Cardiac muscle cell (in vitro differentiated cells and primary cell): ENCODE measurements at regions not wholly inside any gene's neighbourhood (a gene's known extent, or its start where the extent isn't known, plus 50 kb on each side); places are given as distances from the start of the nearest gene placed in this dataset.

Experiments
- DNase-seq, 2 donors: peaks; one replicate each; pipeline versions ENCODE4 v3.0.0 to v3.0.0-alpha.2; 2010 to 2017; ENCODE audit warnings: low read depth in 1 of 2, low spot score in 1 of 2
- H3K27ac ChIP-seq: fragments of 200-600 bp; sonication (generic); 2 replicates; pipeline ENCODE4 v1.5.1; 2016
- H3K27me3 ChIP-seq: fragments of 200-600 bp; sonication (generic); 2 replicates; pipeline ENCODE4 v1.6.0; 2016; ENCODE audit warnings: control low read depth
- H3K36me3 ChIP-seq: fragments of 200-600 bp; sonication (generic); 2 replicates; pipeline ENCODE4 v1.5.1; 2016; ENCODE audit warnings: control low read depth
- H3K4me1 ChIP-seq: fragments of 200-600 bp; sonication (generic); 2 replicates; pipeline ENCODE4 v1.8.1; 2017; ENCODE audit warnings: low read depth, mild to moderate bottlenecking, mixed run types
- H3K4me3 ChIP-seq: fragments of 200-600 bp; sonication (generic); 2 replicates; pipeline ENCODE4 v1.5.1; 2016; ENCODE audit warnings: mild to moderate bottlenecking
- H3K9me3 ChIP-seq: fragments of 200-600 bp; sonication (generic); 2 replicates; pipeline ENCODE4 v1.5.1; 2017; ENCODE audit warnings: low read depth, mild to moderate bottlenecking, control low read depth
- CTCF ChIP-seq: IDR thresholded peaks from 2 replicates; pipeline ENCODE4 v1.5.1; 2012; ENCODE audit warnings: low read depth, mild to moderate bottlenecking, low read length

- no peak overlapping the region for H3K27ac ChIP-seq
- no peaks in the 10 kb centered on the region for H3K4me1 ChIP-seq
- DNase-seq, result no peak
- H3K27me3 ChIP-seq, result no peaks in the 10 kb centered on the region
- H3K36me3 ChIP-seq, result no peaks in the 10 kb centered on the region
- H3K9me3 ChIP-seq, result no peaks in the 10 kb centered on the region
- TF ChIP-seq CTCF, result no peak
- H3K4me3 ChIP-seq, result no peak overlapping the region
These were observed 180.4 kb downstream of the URI1 start for GRCh38 chr19:30122431-30122830.

DNA sequence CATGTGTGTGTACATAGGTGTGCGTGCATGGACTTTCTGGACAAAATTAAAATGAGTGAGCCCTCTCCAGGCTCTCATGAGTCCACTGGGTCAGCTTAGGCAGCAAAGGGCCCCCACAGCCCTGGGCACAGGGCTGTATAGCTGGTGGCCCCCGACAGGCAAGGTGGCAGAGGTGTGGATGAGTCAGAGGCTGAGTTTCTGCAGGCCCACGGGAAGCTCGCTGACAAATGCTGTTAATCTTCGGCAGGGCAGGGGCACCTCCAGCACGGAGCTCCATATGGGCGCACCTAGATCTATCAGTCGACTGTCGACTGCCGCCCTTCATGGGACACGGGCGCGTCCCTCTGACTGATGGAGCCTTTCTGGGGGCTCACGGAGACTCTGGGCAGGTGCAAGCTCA lies 181.1 kb downstream of the URI1 start:
- no peak for DNase-seq
- Histone ChIP-seq H3K4me1 (no peaks in the 10 kb centered on the region), H3K9me3 (no peaks in the 10 kb centered on the region), H3K27ac (no peak overlapping the region), H3K36me3 (no peaks in the 10 kb centered on the region), H3K27me3 (no peaks in the 10 kb centered on the region), H3K4me3 (no peak overlapping the region)
- TF ChIP-seq CTCF, result no peak

- Histone ChIP-seq H3K27me3 (no peaks in the 10 kb centered on the region), H3K27ac (no peak overlapping the region), H3K4me1 (no peaks in the 10 kb centered on the region), H3K9me3 (no peaks in the 10 kb centered on the region), H3K36me3 (no peaks in the 10 kb centered on the region), H3K4me3 (no peak overlapping the region)
- TF ChIP-seq CTCF, result no peak
- no peak for DNase-seq
These were observed 181.6 kb downstream of the URI1 start for GRCh38 chr19:30123611-30124010.

DNA sequence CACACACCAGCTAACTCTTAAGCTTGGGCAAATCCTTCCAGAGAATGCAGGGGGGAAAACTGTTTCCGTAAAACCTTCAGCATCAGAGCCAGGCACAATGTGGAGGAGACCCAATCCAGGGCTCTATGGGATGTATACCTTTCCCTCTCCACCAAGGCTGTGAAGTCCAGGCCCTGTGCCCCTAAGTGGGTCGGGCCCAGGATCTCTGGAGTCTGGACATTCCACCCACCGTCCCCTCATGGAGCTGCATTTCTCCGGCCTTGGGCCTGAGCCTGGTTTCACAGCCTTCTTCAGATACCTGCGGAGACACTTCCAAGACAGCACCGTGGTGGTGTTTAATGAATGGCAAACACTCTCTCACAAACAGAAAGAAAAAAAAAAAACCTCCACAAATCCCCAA lies 186.2 kb downstream of the URI1 start:
- Histone ChIP-seq H3K4me3 (no peak overlapping the region), H3K4me1 (no peaks in the 10 kb centered on the region), H3K27ac (no peak overlapping the region), H3K36me3 (no peaks in the 10 kb centered on the region), H3K27me3 (no peaks in the 10 kb centered on the region), H3K9me3 (no peaks in the 10 kb centered on the region)
- TF ChIP-seq CTCF, result no peak
- no peak for DNase-seq

DNA sequence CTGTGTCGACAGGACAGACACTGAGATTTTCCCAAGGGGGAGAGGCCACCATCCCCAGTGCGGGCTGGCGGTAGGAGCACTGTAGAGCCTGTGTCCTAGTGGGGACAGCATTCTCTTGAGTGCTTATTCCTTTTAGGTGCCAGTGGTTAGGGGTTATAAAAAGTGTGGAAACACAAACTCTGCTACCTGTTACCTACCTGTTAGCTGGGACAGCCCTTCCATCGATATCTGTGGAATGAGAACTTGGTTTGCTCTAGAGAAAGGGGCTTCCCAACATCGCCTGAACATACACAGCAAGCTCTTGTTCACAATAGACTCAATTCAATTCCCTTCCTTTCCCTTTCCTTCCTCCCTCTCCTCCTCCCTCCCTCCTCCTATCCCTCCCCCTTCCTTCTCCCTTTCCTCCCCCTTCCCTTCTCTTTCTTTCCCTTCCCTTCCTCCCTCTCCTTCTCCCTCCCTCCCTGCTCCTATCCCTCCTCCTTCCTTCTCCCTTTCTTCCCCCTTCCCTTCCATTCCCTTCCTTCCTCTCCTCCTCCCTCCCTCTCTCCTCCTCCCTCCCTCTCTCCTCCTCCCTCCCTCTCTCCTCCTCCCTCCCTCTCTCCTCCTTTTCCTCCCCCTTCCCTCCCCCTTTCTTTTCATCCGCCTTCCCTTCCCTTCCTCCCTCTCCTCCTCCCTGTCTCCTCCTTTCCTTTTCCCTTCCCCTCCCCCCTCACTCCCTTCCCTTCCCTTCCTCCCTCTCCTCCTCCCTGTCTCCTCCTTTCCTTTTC lies 188.5 kb downstream of the URI1 start:
- H3K27ac ChIP-seq, result no peak overlapping the region
- H3K4me1 ChIP-seq, result no peaks in the 10 kb centered on the region
- H3K36me3 ChIP-seq, result no peaks in the 10 kb centered on the region
- no peaks in the 10 kb centered on the region for H3K27me3 ChIP-seq
- TF ChIP-seq CTCF, result no peak
- DNase-seq, result no peak
- no peaks in the 10 kb centered on the region for H3K9me3 ChIP-seq
- H3K4me3 ChIP-seq, result no peak overlapping the region
